ENCODE measurements at regions not wholly inside any gene's neighbourhood (a gene's known extent, or its start where the extent isn't known, plus 50 kb on each side); places are given as distances from the start of the nearest gene placed in this dataset.
"Not testable (repeated sequence)": the region's sequence is repeated elsewhere in the genome, so short reads cannot be mapped to it uniquely, and the experiment has no call there.

- DNase-seq: no peak
Measured at GRCh38 chr21:26320596-26320995, 150.0 kb upstream of the APP start.

- DNase-seq: no peak
Measured at GRCh38 chr21:26307640-26308039, 137.1 kb upstream of the APP start.

- no peak for DNase-seq
Measured at GRCh38 chr21:26297851-26298250, 127.3 kb upstream of the APP start.

- DNase-seq: no peak
Measured at GRCh38 chr21:26293141-26293946, 122.8 kb upstream of the APP start.

GRCh38 chr21:26288026-26288425 lies 117.5 kb upstream of the APP start:
- DNase-seq: no peak

GRCh38 chr21:26284531-26284930 lies 114.0 kb upstream of the APP start:
- DNase-seq: no peak

- no peak for DNase-seq
Measured at GRCh38 chr21:26282058-26282457, 111.5 kb upstream of the APP start.

- DNase-seq: no peak
Measured at GRCh38 chr21:26281506-26281905, 110.9 kb upstream of the APP start.

- no peak for DNase-seq
Measured at GRCh38 chr21:26280775-26281174, 110.2 kb upstream of the APP start.

GRCh38 chr21:26280148-26280547 lies 109.6 kb upstream of the APP start:
- DNase-seq: no peak

GRCh38 chr21:26275801-26276200 lies 105.2 kb upstream of the APP start:
- DNase-seq: no peak

GRCh38 chr21:26273686-26274313 lies 103.2 kb upstream of the APP start:
- DNase-seq: no peak

- no peak for DNase-seq
Measured at GRCh38 chr21:26267389-26267788, 96.8 kb upstream of the APP start.

- DNase-seq: no peak
Measured at GRCh38 chr21:26246073-26246472, 75.5 kb upstream of the APP start.

- DNase-seq: no peak
Measured at GRCh38 chr21:26245428-26245827, 74.9 kb upstream of the APP start.

- DNase-seq: no peak
Measured at GRCh38 chr21:26238646-26239045, 68.1 kb upstream of the APP start.

- no peak for DNase-seq
Measured at GRCh38 chr21:26236281-26236680, 65.7 kb upstream of the APP start.

GRCh38 chr21:26233297-26233696 lies 62.7 kb upstream of the APP start:
- not testable (repeated sequence) for DNase-seq

- not testable (repeated sequence) for DNase-seq
Measured at GRCh38 chr21:26232491-26232890, 61.9 kb upstream of the APP start.

- DNase-seq: no peak
Measured at GRCh38 chr21:26227130-26227529, 56.6 kb upstream of the APP start.

- DNase-seq: no peak
Measured at GRCh38 chr21:26226724-26227123, 56.2 kb upstream of the APP start.

GRCh38 chr21:26225046-26225445 lies 54.5 kb upstream of the APP start:
- no peak for DNase-seq

- DNase-seq: no peak
Measured at GRCh38 chr21:26224366-26224765, 53.8 kb upstream of the APP start.

All from stimulated activated CD8-positive, alpha-beta memory T cell treated with anti-CD3 and anti-CD28 coated beads, Interleukin-4, amount 100 ng/mL, for 48 hours (primary cell).